Psoas muscle (tissue), 7 donors: ENCODE measurements at regions not wholly inside any gene's neighbourhood (a gene's known extent, or its start where the extent isn't known, plus 50 kb on each side); places are given as distances from the start of the nearest gene placed in this dataset.

Experiments
- ATAC-seq, 4 donors: fragments of 200-7000 bp; cut with Tn5 transposase; one replicate each; pipeline ENCODE4 v1.9.1; 2020; ENCODE audit warnings: moderate library complexity in 3 of 4, mild to moderate bottlenecking in 2 of 4
- DNase-seq, 2 donors: peaks; one replicate each; pipeline ENCODE4 v3.0.0-alpha.2; 2020
- H3K27ac ChIP-seq: fragments of 200-600 bp; one replicate; pipeline ENCODE4 v1.8.0; 2022
- H3K27me3 ChIP-seq, 3 donors: fragments of 200-600 bp in 1 of 3; one replicate each; pipeline versions ENCODE4 v1.6.1 to v1.8.0; 2013 to 2022; ENCODE audit warnings: low read length in 2 of 3, mild to moderate bottlenecking in 2 of 3, moderate library complexity in 1 of 3; ENCODE audit not compliant: insufficient read depth in 3 of 3
- H3K36me3 ChIP-seq, 2 donors: fragments of 200-600 bp in 1 of 2; one replicate each; pipeline versions ENCODE4 v1.6.1 to v1.8.0; 2013 to 2022; ENCODE audit warnings: low read depth in 1 of 2, mild to moderate bottlenecking in 1 of 2, moderate library complexity in 1 of 2; ENCODE audit not compliant: insufficient read depth in 1 of 2
- H3K4me1 ChIP-seq: fragments of 200-600 bp; one replicate; pipeline ENCODE4 v1.8.0; 2022
- H3K4me3 ChIP-seq: fragments of 200-600 bp; one replicate; pipeline ENCODE4 v1.8.0; 2022; ENCODE audit warnings: mild to moderate bottlenecking
- H3K9me3 ChIP-seq: fragments of 200-600 bp; one replicate; pipeline ENCODE4 v1.8.0; 2022
- CTCF ChIP-seq: fragments of 200-600 bp; IDR thresholded peaks from one replicate; pipeline ENCODE4 v1.8.0; 2022; ENCODE audit warnings: antibody characterized with exemption
- WGBS, 3 donors: extraction: QIAGEN DNeasy Blood & Tissue Kit; methylation state at CpG; one replicate each; pipeline versions ENCODE4 v1.1.6 to v1.1.7; 2013; 5-methylcytosine and 5-hydroxymethylcytosine counted together
- intact Hi-C, 2 donors: fragments of 100-400 bp; cut with DNase I; formaldehyde crosslinking; loops; one replicate each; pipeline versions ENCODE4 v1.11.0 to v1.14.2; 2022
- donor health status: healthy with polysubstance abuse.
- donor health status: DM: no; HTN: no; CAD: no; lungs with moderate emphysema.
- donor health status: Bipolar disorder and iron deficiency.
- donor health status: healthy.
- donor health status: DM: yes; HTN: yes; CAD: no.
- donor health status: DM: no; HTN: no; CAD: no.
- donor health status: DM: yes; HTN: yes; CAD: no.

- DNase-seq, result no peak
- no peak for ATAC-seq
- H3K9me3 ChIP-seq, result no peaks in the 10 kb centered on the region
- H3K4me3 ChIP-seq, result no peak overlapping the region
- H3K27ac ChIP-seq, result no peak overlapping the region
- no peaks in the 10 kb centered on the region for H3K27me3 ChIP-seq
- H3K36me3 ChIP-seq, result no peaks in the 10 kb centered on the region
- intact Hi-C loops, result no loop called here
- TF ChIP-seq CTCF, result no peak
- peaks cover 9% of the 10 kb centered on the region for H3K4me1 ChIP-seq
- 94 to 97% (median 97%) methylated on average over 4 of the region's 4 CpGs for WGBS, 3 donors
Observed at GRCh38 chr12:68428211-68428610, 96.0 kb upstream of the MDM1 start.

- no peaks in the 10 kb centered on the region for H3K9me3 ChIP-seq
- peaks cover 9% of the 10 kb centered on the region for H3K4me1 ChIP-seq
- no peak overlapping the region for H3K27ac ChIP-seq
- ATAC-seq (no peak), DNase-seq (no peak)
- WGBS, 3 donors, result 75 to 87% (median 80%) methylated on average over 6 of the region's 6 CpGs
- no peaks in the 10 kb centered on the region for H3K36me3 ChIP-seq
- TF ChIP-seq CTCF, result no peak
- no peak overlapping the region for H3K4me3 ChIP-seq
- intact Hi-C loops, result no loop called here
- H3K27me3 ChIP-seq, result no peaks in the 10 kb centered on the region
Observed at GRCh38 chr12:68428724-68429501, 96.8 kb upstream of the MDM1 start.

- WGBS, 3 donors, result 83 to 84% (median 84%) methylated on average over 4 of the region's 4 CpGs
- Histone ChIP-seq H3K36me3 (no peaks in the 10 kb centered on the region), H3K9me3 (no peaks in the 10 kb centered on the region), H3K27ac (no peak overlapping the region), H3K4me3 (no peak overlapping the region), H3K27me3 (no peaks in the 10 kb centered on the region), H3K4me1 (peaks cover 9% of the 10 kb centered on the region)
- no peak for DNase-seq
- TF ChIP-seq CTCF, result no peak
- ATAC-seq, result no peak
- intact Hi-C loops, result no loop called here
Observed at GRCh38 chr12:68429696-68430095, 97.5 kb upstream of the MDM1 start.

GRCh38 chr12:68431786-68432185 lies 99.6 kb upstream of the MDM1 start:
- Histone ChIP-seq H3K36me3 (no peaks in the 10 kb centered on the region), H3K4me3 (no peak overlapping the region), H3K27ac (no peak overlapping the region), H3K4me1 (no peaks in the 10 kb centered on the region), H3K27me3 (no peaks in the 10 kb centered on the region), H3K9me3 (peaks cover 6% of the 10 kb centered on the region)
- ATAC-seq (no peak), DNase-seq (no peak)
- no peak for TF ChIP-seq CTCF
- intact Hi-C loops, result no loop called here
- WGBS, 3 donors, result 86 to 92% (median 89%) methylated on average over 6 of the region's 6 CpGs

GRCh38 chr12:68432622-68433021 lies 100.5 kb upstream of the MDM1 start:
- Histone ChIP-seq H3K9me3 (peaks cover 6% of the 10 kb centered on the region), H3K27ac (no peak overlapping the region), H3K4me3 (no peak overlapping the region), H3K27me3 (no peaks in the 10 kb centered on the region), H3K36me3 (no peaks in the 10 kb centered on the region), H3K4me1 (no peaks in the 10 kb centered on the region)
- intact Hi-C loops, result no loop called here
- no peak for TF ChIP-seq CTCF
- DNase-seq (no peak), ATAC-seq (no peak)
